Bone marrow (tissue), 2 donors: ENCODE measurements at regions not wholly inside any gene's neighbourhood (a gene's known extent, or its start where the extent isn't known, plus 50 kb on each side); places are given as distances from the start of the nearest gene placed in this dataset.

Source experiments
- DNase-seq, 2 donors: peaks; one replicate each; lab custom pipeline; 2025; lab: John Stamatoyannopoulos, UW

DNA sequence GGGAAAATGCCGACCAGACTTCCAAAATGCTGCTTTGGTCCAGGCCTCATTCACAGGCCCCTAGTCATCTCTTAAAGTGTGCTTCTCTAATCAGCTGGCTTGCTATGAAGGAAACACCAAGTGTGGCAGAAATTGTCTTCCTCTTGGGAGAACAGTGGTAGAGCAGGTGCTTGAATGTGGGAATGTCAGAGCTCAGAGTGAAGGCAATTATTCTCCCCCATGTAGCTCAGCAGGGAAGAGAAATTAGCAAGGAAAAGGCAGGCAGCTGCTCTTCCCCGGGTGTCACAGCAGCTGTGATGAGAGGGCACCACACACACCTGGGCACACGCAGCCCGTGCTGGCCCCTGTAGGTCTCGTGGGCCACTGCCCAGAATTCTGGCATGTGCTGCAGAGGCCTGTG is 358.5 kb downstream of the WDR72 start:
- DNase-seq, result no peak

GRCh38 chr15:53397041-53397616 is 362.3 kb downstream of the WDR72 start:
- no peak for DNase-seq

- no peak for DNase-seq
These were observed 363.6 kb downstream of the WDR72 start for GRCh38 chr15:53395871-53396270.

- no peak for DNase-seq
These were observed 368.9 kb downstream of the WDR72 start for GRCh38 chr15:53390549-53390948.

- no peak for DNase-seq
These were observed 370.0 kb downstream of the WDR72 start for GRCh38 chr15:53389271-53390037.

- DNase-seq, result no peak
These were observed 375.0 kb downstream of the WDR72 start for GRCh38 chr15:53384417-53384816.

DNA sequence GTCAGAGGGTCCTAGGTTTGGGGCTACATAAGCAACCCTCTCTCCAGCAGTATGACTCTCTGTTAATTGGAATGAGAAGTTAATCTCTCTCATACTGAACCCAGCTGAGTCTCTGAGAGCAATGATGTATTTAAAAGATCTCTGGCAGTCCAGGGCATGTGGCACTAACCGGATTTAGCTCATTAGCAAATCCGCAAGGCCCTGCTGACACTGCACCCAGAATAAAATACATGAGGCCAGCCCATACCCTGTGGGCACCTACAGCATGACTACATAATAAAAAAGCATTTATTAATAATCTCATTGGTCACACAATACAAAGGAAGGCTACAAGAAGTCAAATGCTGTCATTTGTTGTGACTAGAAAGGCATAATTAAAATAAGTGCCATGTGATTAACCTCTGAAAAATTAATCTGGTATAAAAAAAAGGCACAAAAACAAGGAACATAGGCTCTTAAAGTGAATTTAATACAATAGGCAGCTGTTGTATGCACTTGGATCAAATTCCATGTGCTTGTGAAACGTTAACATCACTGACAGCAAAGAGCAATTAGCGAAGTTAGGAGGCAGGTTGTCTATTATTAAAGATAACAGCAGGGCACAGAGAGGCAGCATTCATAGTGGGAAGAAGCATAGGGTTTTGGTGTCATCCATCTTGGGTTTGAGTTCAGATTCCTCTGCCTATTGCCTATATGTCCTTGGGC is 381.2 kb downstream of the WDR72 start:
- DNase-seq, result no peak

DNA sequence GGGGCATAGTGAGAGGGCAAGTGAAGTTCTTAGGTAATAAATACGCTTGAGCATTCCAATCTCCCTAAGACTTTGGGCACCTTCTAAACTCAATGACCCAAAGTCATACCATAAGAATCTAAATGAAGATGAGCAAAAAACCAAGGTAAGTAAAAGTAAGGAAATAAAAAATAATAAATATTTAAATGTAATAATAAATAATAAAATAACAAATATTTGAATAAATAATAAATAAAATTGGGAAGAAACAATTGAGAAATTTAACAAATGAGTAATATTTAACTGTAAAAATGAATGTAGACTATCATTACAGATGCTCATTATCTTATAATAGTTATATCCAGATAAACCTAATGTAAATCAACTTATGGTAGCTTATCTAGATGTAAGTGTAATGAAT is 391.7 kb downstream of the WDR72 start:
- DNase-seq, result no peak

GRCh38 chr15:53360881-53361280 is 398.6 kb downstream of the WDR72 start:
- DNase-seq, result no peak

- no peak for DNase-seq
These were observed 400.4 kb downstream of the WDR72 start for GRCh38 chr15:53359038-53359437.

GRCh38 chr15:53354874-53355273 is 404.6 kb downstream of the WDR72 start:
- DNase-seq, result no peak

DNA sequence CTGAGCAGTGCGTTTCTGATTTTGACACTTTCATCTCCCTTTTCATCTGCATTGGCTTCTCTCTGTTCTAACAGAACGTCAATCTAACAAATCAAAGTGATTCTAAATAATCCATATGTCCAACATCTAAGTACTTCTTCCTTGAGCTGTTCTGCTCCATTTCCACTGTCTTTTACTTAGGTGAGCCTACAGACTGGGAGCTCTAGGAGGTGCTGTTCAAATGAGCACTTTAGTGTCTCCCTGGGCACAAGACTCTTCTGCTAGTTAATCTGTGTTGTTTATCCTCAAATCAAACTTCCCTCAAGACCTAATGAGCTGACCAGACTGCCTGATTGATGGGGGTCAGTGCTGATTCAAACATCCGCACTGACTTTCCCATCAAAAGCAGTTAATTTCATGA is 408.1 kb downstream of the WDR72 start:
- DNase-seq, result no peak

DNA sequence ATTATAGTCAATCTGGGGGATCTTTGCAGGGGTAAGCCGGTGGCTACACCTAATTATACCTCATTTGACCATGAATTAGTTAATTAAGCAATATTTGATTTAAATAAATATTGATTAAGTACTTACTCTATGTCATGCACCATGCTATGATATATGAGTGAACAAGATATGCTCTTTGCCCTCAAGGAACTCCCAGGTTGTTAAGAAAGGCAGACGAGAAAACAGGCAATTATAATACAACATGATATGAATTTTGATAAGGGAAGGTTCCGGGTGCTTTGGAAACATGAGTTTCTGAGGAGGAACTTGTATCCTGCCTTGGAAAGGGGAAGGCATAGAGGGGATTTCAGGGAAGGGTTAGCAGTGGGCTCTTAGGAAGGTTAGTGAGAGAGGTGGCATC is 412.9 kb downstream of the WDR72 start:
- no peak for DNase-seq

DNA sequence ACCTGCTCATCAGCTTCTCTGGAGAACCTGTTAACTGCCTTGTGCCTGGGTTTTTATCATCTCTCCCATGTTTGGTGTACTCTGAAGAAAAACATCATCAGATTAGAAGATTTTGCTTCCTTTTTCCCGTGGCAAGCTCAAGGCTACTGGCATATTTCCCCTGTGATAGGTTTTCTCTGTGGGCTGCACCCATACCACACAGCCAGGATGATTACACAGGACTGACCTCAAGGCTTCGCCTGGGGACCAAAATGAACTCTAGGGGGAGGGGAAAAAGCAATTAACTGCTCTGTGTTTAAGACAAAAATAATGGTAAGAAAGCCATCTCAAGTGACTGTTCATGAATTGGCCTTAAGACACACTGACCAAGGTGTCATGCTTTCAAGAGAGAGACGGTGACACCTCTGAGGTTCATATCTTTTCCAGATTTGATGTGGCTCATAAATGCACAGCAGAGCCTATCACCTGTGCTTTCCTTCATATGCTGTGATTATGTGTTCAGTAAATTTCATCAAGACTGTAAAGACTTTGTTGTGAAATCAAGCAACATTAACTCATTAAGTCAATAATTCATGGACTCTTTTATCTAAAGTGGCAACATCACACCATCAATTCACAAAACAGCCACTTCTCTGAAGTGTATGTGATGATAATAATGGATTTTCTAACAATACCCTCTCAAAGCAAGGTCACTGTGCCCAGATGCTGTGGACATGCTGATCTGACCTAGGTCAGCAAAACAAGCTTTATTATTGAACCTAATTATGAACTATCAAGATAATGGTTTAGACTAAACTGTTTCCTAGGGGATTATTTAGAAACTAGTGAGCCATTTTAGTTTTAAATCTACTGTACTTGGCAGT is 427.9 kb downstream of the WDR72 start:
- DNase-seq, result no peak

DNA sequence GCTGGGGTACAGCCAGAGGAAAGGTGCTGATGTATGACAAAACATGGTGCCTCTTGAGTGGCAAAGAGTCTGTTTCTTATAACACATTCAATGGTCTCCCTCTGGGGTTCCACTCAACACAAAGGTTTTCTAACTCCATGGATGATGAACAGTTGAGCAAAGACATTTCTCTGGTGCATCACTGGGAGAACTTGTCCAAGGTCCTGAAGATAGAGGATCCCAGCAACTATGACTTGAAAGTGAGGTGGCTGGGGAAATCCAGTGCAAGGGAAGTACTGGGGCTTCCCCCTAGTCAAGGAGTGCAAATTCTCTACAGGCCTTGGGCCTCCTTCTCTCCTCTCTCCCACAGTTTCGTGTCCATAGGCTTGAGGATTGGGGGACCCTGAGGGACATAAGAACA is 431.1 kb downstream of the WDR72 start:
- no peak for DNase-seq

DNA sequence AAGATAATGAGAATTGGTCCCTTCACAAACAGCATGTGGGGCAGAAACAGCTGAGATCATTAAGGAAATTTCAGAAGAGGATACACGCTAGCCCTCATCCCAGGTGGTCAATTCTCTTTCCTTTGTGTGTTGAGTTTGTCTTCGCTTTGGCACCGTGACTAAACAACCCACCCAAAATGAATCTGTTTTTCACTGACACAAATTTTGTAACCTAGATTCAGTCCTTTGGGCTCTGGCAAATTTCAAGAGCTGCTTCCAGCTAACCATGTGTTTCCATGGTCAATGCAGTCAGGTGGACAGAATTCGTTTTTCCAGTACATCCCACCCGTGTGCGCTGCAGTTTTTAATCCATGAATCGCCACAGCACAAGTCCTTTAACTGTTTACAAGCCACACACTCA is 435.4 kb downstream of the WDR72 start:
- DNase-seq, result no peak

- no peak for DNase-seq
These were observed 436.3 kb downstream of the WDR72 start for GRCh38 chr15:53323191-53323590.

GRCh38 chr15:53320816-53321215 is 438.6 kb downstream of the WDR72 start:
- DNase-seq, result no peak

- DNase-seq, result no peak
These were observed 446.8 kb downstream of the WDR72 start for GRCh38 chr15:53312707-53313106.

GRCh38 chr15:53310709-53311108 is 448.8 kb downstream of the WDR72 start:
- no peak for DNase-seq

DNA sequence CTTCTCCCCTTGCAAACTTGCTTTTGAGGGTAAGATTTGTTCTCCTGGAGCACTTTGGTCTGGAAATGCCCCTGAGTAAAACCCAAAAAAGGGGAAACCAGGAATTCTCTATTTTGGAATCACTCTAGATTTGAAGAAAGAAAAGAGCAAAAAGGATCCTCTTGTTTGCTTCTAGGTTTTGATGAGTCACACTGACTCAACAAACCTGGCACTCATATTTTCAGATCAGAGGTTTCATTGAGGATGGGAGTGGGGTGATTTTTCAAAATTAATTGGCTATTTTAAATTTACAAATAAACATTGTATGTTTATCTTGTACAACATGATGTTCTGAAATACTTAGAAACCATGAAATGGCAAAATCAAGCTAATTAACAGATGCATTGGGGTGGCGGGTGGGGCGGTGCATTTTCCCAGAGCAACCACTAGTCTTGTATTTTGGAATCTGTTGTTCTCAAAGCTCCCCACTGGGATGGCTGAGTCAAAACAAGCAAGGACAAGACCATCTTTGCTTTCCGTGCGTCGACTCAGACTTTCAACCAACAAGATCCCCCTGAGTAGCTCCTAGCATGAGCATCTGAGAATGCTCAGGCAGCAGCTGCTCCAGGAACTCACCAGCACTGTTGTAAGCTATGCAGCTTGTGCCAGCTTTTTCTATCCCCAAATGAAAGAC is 451.4 kb downstream of the WDR72 start:
- DNase-seq, result peak in 1 of 2 donors; percentile 20

DNA sequence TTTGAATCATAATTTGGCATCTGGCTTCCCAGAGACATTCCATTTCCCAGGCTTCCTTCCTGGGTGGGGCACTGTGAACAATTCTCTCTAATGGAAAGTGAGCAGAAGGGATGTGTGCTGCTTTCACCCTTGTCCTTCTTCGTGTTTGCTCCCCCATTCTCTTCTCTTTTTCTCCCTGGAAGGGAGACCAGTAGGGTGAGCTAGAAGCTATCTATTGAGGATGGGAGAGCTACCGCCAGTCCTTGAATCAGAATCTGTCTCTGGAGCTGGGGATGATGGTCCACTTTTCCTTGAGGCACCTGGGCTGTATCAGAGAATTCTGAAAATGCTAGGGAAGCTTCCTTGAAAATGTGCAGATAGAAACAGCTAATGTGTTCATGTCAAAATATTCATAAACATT is 453.9 kb downstream of the WDR72 start:
- DNase-seq, result no peak
